HCEC 1CT (cell line): ENCODE measurements at regions not wholly inside any gene's neighbourhood (a gene's known extent, or its start where the extent isn't known, plus 50 kb on each side); places are given as distances from the start of the nearest gene placed in this dataset.

Experiments used
- DNase-seq: peaks from one replicate; pipeline ENCODE4 v3.0.0-alpha.2; 2017

GRCh38 chr12:127360580-127360979 is 906.4 kb upstream of the TMEM132C start:
- DNase-seq = no peak

GRCh38 chr12:127362121-127362520 is 904.8 kb upstream of the TMEM132C start:
- no peak for DNase-seq

GRCh38 chr12:127363392-127363791 is 903.6 kb upstream of the TMEM132C start:
- peak; percentile 23 for DNase-seq

- DNase-seq = no peak
These were observed 893.4 kb upstream of the TMEM132C start for GRCh38 chr12:127373559-127373958.

GRCh38 chr12:127374447-127374846 is 892.5 kb upstream of the TMEM132C start:
- no peak for DNase-seq

- peak; percentile 33 for DNase-seq
These were observed 885.8 kb upstream of the TMEM132C start for GRCh38 chr12:127381043-127381668.

GRCh38 chr12:127381681-127382080 is 885.3 kb upstream of the TMEM132C start:
- DNase-seq = no peak

- DNase-seq = no peak
These were observed 883.7 kb upstream of the TMEM132C start for GRCh38 chr12:127383281-127383680.

- no peak for DNase-seq
These were observed 880.2 kb upstream of the TMEM132C start for GRCh38 chr12:127386723-127387122.

- DNase-seq = no peak
These were observed 878.0 kb upstream of the TMEM132C start for GRCh38 chr12:127388985-127389384.

- DNase-seq = peak; percentile 43
These were observed 877.0 kb upstream of the TMEM132C start for GRCh38 chr12:127389923-127390322.

- no peak for DNase-seq
These were observed 873.5 kb upstream of the TMEM132C start for GRCh38 chr12:127393465-127393864.

- DNase-seq = peak; percentile 88
These were observed 873.1 kb upstream of the TMEM132C start for GRCh38 chr12:127393896-127394295.

- no peak for DNase-seq
These were observed 870.2 kb upstream of the TMEM132C start for GRCh38 chr12:127396734-127397133.

- no peak for DNase-seq
These were observed 868.8 kb upstream of the TMEM132C start for GRCh38 chr12:127398016-127398710.

GRCh38 chr12:127399451-127399850 is 867.5 kb upstream of the TMEM132C start:
- DNase-seq = no peak

- DNase-seq = no peak
These were observed 866.7 kb upstream of the TMEM132C start for GRCh38 chr12:127400221-127400620.

GRCh38 chr12:127401005-127401404 is 866.0 kb upstream of the TMEM132C start:
- peak; percentile 76 for DNase-seq

- no peak for DNase-seq
These were observed 865.4 kb upstream of the TMEM132C start for GRCh38 chr12:127401536-127401935.

- no peak for DNase-seq
These were observed 855.6 kb upstream of the TMEM132C start for GRCh38 chr12:127411166-127411915.

GRCh38 chr12:127411981-127412380 is 855.0 kb upstream of the TMEM132C start:
- DNase-seq = no peak

- DNase-seq = no peak
These were observed 854.1 kb upstream of the TMEM132C start for GRCh38 chr12:127412866-127413265.

GRCh38 chr12:127414186-127414585 is 852.8 kb upstream of the TMEM132C start:
- no peak for DNase-seq

GRCh38 chr12:127414636-127415035 is 852.3 kb upstream of the TMEM132C start:
- no peak for DNase-seq
